ENCODE measurements at regions not wholly inside any gene's neighbourhood (a gene's known extent, or its start where the extent isn't known, plus 50 kb on each side); places are given as distances from the start of the nearest gene placed in this dataset.

- Histone ChIP-seq H3K4me3 (no peak overlapping the region), H3K4me1 (no peaks in the 10 kb centered on the region), H3K36me3 (no peaks in the 10 kb centered on the region), H3K27me3 (no peaks in the 10 kb centered on the region), H3K9me3 (no peaks in the 10 kb centered on the region), H3K27ac (no peak overlapping the region)
- ATAC-seq (no peak), DNase-seq (no peak)
- intact Hi-C loops (cut with DNase I), result no loop called here
- no peak for TF ChIP-seq POLR2A (IDR thresholded peaks at IDR 0.05)
- TF ChIP-seq, protein P1, sequence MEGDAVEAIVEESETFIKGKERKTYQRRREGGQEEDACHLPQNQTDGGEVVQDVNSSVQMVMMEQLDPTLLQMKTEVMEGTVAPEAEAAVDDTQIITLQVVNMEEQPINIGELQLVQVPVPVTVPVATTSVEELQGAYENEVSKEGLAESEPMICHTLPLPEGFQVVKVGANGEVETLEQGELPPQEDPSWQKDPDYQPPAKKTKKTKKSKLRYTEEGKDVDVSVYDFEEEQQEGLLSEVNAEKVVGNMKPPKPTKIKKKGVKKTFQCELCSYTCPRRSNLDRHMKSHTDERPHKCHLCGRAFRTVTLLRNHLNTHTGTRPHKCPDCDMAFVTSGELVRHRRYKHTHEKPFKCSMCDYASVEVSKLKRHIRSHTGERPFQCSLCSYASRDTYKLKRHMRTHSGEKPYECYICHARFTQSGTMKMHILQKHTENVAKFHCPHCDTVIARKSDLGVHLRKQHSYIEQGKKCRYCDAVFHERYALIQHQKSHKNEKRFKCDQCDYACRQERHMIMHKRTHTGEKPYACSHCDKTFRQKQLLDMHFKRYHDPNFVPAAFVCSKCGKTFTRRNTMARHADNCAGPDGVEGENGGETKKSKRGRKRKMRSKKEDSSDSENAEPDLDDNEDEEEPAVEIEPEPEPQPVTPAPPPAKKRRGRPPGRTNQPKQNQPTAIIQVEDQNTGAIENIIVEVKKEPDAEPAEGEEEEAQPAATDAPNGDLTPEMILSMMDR (IDR thresholded peaks at IDR 0.05), result no peak
These were observed 92.0 kb upstream of the TEX13D start for GRCh38 chrX:124240422-124240821.

GRCh38 chrX:124242131-124242530 is 90.3 kb upstream of the TEX13D start:
- no peaks in the 10 kb centered on the region for H3K4me1 ChIP-seq
- peaks cover 0 to 5% (median 0%) of the 10 kb centered on the region in 12 donors for H3K9me3 ChIP-seq
- WGBS, 4 donors, result 57 to 68% (median 65%) methylated on average over 5 of the region's 5 CpGs
- no peaks in the 10 kb centered on the region for H3K27me3 ChIP-seq
- no peak for DNase-seq
- TF ChIP-seq, protein P1 (IDR thresholded peaks at IDR 0.05), result no peak
- H3K27ac ChIP-seq, result no peak overlapping the region
- H3K36me3 ChIP-seq, result no peaks in the 10 kb centered on the region
- intact Hi-C loops (cut with DNase I), result no loop called here
- ATAC-seq, result no peak
- no peak overlapping the region for H3K4me3 ChIP-seq

DNA sequence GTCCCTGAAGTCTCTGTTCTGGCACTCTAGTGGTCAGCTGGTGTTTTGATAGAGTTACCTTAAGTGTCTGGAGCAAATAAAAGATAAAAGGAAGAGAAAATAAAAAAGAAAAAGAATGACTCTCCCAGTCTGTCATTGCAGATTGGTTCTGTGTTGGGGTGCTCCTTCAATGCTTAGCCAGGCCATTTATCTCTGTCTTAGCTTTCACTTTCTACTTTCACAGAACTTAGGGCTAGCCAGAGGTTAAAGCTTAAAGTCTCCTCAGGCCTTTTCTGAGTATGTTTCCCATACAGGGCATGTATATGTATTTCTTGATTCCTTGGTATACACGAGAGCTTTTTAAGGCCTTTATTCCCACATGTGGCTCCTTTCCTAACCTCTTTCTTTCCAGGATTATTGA is 83.1 kb upstream of the TEX13D start:
- H3K9me3 ChIP-seq, result peaks cover 0 to 6% (median 0%) of the 10 kb centered on the region in 12 donors
- no peaks in the 10 kb centered on the region for H3K27me3 ChIP-seq
- H3K4me1 ChIP-seq, result no peaks in the 10 kb centered on the region
- no peak overlapping the region for H3K4me3 ChIP-seq
- intact Hi-C loops (cut with DNase I), result no loop called here
- WGBS, 4 donors, result 83 to 100% (median 96%) methylated on average over 1 of the region's 1 CpG
- no peak overlapping the region for H3K27ac ChIP-seq
- no peak for TF ChIP-seq POLR2A (IDR thresholded peaks at IDR 0.05)
- TF ChIP-seq, protein P1 (IDR thresholded peaks at IDR 0.05), result no peak
- no peak for ATAC-seq
- DNase-seq, result no peak
- H3K36me3 ChIP-seq, result no peaks in the 10 kb centered on the region

DNA sequence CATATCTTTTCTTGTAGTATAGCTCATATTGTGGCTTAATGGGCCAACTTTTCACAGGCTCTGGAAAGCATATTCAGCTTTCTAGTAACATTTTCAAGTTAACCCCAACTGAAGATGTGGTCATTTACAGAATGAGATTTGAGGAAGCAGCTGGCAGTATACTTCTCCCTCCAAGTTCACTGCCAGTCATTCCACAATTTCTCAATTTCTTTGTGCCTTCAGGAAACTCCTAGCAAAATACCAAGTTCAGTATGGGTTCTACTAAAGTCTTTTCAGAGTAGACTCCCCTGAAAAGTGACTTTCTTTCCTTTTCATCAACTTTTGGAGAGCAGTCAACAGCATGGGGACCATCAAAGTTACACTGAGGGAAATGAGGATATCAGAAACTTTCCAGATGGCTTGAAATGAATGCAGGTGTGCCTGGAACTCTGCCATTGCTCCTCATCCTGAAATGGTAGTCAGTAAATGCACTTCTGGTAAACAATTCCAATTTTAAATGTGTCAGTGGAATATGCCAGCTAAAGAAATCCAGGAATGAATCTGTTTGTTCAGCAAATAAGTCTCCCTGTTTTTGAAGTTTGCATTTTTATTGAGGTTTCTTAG is 81.5 kb upstream of the TEX13D start:
- H3K27ac ChIP-seq, result no peak overlapping the region
- ATAC-seq (no peak), DNase-seq (no peak)
- H3K27me3 ChIP-seq, result no peaks in the 10 kb centered on the region
- no peak overlapping the region for H3K4me3 ChIP-seq
- peaks cover 0 to 6% (median 0%) of the 10 kb centered on the region in 12 donors for H3K9me3 ChIP-seq
- H3K36me3 ChIP-seq, result no peaks in the 10 kb centered on the region
- intact Hi-C loops (cut with DNase I), result no loop called here
- no peaks in the 10 kb centered on the region for H3K4me1 ChIP-seq
- no peak for TF ChIP-seq POLR2A (IDR thresholded peaks at IDR 0.05)
- TF ChIP-seq, protein P1 (IDR thresholded peaks at IDR 0.05), result no peak

Measured in heart left ventricle (tissue), 16 donors.